ENCODE measurements at regions not wholly inside any gene's neighbourhood (a gene's known extent, or its start where the extent isn't known, plus 50 kb on each side); places are given as distances from the start of the nearest gene placed in this dataset.

- ATAC-seq (no peak), DNase-seq (ENCODE audit: low read depth in 1 of 2, low spot score in 1 of 2) (no peak), FAIRE-seq (no peak)
- CTCF ChIA-PET: no interaction called here
- Histone ChIP-seq H3K9me3 (no peaks in the 10 kb centered on the region), H3K4me3 (no peak overlapping the region), H3K4me2 (no peak overlapping the region), H3K27ac (no peak overlapping the region), H3K4me1 (no peaks in the 10 kb centered on the region)
- TF ChIP-seq TFCP2L1 (CRISPR knock-in tag; IDR thresholded peaks at IDR 0.05) (no peak), FOSL2 (IDR thresholded peaks at IDR 0.05) (no peak), FOSL2 (CRISPR knock-in tag; IDR thresholded peaks at IDR 0.05) (no peak)
- POLR2A ChIA-PET: no interaction called here
- WGBS (ENCODE audit: missing lambda C conversion rate): 8% methylated on average over 3 of the region's 3 CpGs
These were observed 443.9 kb downstream of the BUD13 start for GRCh38 chr11:116328851-116329250.

DNA sequence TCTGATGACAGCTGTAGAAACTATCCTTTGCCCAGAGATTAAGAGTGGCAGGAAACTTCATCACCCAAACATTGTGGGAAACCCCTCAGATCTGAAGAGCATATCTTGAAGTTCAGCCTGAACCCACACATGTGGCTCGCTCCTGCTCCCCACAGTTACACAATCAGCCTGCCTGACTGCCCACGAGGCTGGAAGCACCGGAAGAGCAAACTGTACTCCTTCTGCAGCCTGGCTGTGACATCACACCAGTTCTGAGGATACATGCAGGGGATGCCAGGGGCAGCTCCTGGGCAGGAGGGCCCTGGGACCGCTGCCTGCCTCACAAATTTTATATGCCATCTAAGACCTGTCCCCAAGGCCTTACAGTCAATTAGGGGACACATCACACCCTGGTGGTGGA lies 444.4 kb downstream of the BUD13 start:
- DNase-seq (ENCODE audit: low read depth in 1 of 2, low spot score in 1 of 2): no peak
- no CpG with 5 or more reads among the region's 4 CpGs for WGBS (ENCODE audit: missing lambda C conversion rate)
- ChIA-PET POLR2A (no interaction called here), CTCF (no interaction called here)
- H3K27ac ChIP-seq: no peak overlapping the region
- no peak overlapping the region for H3K4me3 ChIP-seq
- no peak for TF ChIP-seq ZNF302 (CRISPR knock-in tag; IDR thresholded peaks at IDR 0.05)
- TF ChIP-seq, protein P1, sequence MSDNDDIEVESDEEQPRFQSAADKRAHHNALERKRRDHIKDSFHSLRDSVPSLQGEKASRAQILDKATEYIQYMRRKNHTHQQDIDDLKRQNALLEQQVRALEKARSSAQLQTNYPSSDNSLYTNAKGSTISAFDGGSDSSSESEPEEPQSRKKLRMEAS (IDR thresholded peaks at IDR 0.05): no peak
- no peak for TF ChIP-seq GATA3 (IDR thresholded peaks at IDR 0.05; ENCODE audit: borderline replicate concordance)
- no peak for TF ChIP-seq EP300 (IDR thresholded peaks at IDR 0.05)
- no peak for TF ChIP-seq CHD2 (IDR thresholded peaks at IDR 0.05; ENCODE audit: low read length, partially characterized antibody)
- TF ChIP-seq HOXA7 (CRISPR knock-in tag; IDR thresholded peaks at IDR 0.05): no peak
- no peak for TF ChIP-seq ZFP36 (IDR thresholded peaks at IDR 0.05; ENCODE audit: borderline replicate concordance, partially characterized antibody)
- TF ChIP-seq ZC3H11A (IDR thresholded peaks at IDR 0.05): no peak
- H3K9me3 ChIP-seq: no peaks in the 10 kb centered on the region
- no peak overlapping the region for H3K4me2 ChIP-seq
- no peaks in the 10 kb centered on the region for H3K4me1 ChIP-seq
- no peak for FAIRE-seq
- no peak for ATAC-seq

GRCh38 chr11:116326146-116326545 lies 446.6 kb downstream of the BUD13 start:
- TF ChIP-seq CBX2 (IDR thresholded peaks at IDR 0.05; ENCODE audit: borderline replicate concordance, low read depth) (no peak), ESRRA (IDR thresholded peaks at IDR 0.05; ENCODE audit: borderline replicate concordance, low read length) (no peak), POLR2AphosphoS2 (conservative IDR thresholded peaks at IDR 0.05; ENCODE audit: low read length) (no peak), TFCP2L1 (CRISPR knock-in tag; IDR thresholded peaks at IDR 0.05) (no peak), EHF (CRISPR knock-in tag; IDR thresholded peaks at IDR 0.05) (no peak), CHD2 (IDR thresholded peaks at IDR 0.05; ENCODE audit: low read length, partially characterized antibody) (no peak), HOXA7 (CRISPR knock-in tag; IDR thresholded peaks at IDR 0.05) (no peak), RFX5 (IDR thresholded peaks at IDR 0.05) (no peak), HOXB13 (CRISPR knock-in tag; IDR thresholded peaks at IDR 0.05; ENCODE audit: low read depth) (no peak), CBX8 (IDR thresholded peaks at IDR 0.05) (no peak), FOXS1 (CRISPR knock-in tag; IDR thresholded peaks at IDR 0.05) (no peak), MYC (IDR thresholded peaks at IDR 0.05; ENCODE audit: borderline replicate concordance, low read length) (no peak), JUNB (IDR thresholded peaks at IDR 0.05) (no peak), EHMT2 (IDR thresholded peaks at IDR 0.05; ENCODE audit: low read depth) (no peak), FOSL2 (IDR thresholded peaks at IDR 0.05) (no peak), FOSL2 (CRISPR knock-in tag; IDR thresholded peaks at IDR 0.05) (no peak)
- TF ChIP-seq, protein P2, sequence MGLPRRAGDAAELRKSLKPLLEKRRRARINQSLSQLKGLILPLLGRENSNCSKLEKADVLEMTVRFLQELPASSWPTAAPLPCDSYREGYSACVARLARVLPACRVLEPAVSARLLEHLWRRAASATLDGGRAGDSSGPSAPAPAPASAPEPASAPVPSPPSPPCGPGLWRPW (IDR thresholded peaks at IDR 0.05): no peak
- TF ChIP-seq, protein P3, sequence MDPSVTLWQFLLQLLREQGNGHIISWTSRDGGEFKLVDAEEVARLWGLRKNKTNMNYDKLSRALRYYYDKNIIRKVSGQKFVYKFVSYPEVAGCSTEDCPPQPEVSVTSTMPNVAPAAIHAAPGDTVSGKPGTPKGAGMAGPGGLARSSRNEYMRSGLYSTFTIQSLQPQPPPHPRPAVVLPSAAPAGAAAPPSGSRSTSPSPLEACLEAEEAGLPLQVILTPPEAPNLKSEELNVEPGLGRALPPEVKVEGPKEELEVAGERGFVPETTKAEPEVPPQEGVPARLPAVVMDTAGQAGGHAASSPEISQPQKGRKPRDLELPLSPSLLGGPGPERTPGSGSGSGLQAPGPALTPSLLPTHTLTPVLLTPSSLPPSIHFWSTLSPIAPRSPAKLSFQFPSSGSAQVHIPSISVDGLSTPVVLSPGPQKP (IDR thresholded peaks at IDR 0.05; ENCODE audit: low read depth, low read length): no peak
- TF ChIP-seq, protein P4, sequence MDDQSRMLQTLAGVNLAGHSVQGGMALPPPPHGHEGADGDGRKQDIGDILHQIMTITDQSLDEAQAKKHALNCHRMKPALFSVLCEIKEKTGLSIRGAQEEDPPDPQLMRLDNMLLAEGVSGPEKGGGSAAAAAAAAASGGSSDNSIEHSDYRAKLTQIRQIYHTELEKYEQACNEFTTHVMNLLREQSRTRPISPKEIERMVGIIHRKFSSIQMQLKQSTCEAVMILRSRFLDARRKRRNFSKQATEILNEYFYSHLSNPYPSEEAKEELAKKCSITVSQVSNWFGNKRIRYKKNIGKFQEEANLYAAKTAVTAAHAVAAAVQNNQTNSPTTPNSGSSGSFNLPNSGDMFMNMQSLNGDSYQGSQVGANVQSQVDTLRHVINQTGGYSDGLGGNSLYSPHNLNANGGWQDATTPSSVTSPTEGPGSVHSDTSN (IDR thresholded peaks at IDR 0.05): no peak
- TF ChIP-seq, protein P5, sequence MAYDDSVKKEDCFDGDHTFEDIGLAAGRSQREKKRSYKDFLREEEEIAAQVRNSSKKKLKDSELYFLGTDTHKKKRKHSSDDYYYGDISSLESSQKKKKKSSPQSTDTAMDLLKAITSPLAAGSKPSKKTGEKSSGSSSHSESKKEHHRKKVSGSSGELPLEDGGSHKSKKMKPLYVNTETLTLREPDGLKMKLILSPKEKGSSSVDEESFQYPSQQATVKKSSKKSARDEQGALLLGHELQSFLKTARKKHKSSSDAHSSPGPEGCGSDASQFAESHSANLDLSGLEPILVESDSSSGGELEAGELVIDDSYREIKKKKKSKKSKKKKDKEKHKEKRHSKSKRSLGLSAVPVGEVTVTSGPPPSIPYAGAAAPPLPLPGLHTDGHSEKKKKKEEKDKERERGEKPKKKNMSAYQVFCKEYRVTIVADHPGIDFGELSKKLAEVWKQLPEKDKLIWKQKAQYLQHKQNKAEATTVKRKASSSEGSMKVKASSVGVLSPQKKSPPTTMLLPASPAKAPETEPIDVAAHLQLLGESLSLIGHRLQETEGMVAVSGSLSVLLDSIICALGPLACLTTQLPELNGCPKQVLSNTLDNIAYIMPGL (CRISPR knock-in tag; IDR thresholded peaks at IDR 0.05; ENCODE audit: borderline replicate concordance): no peak
- CTCF ChIA-PET: interaction anchor here (0.6 kb wide), 1 partner anchor 32 kb away, joined by 3 read pairs; no protein-coding TSS in a partner anchor
- no peak overlapping the region for H3K27ac ChIP-seq
- no peaks in the 10 kb centered on the region for H3K4me1 ChIP-seq
- H3K9me3 ChIP-seq: no peaks in the 10 kb centered on the region
- DNase-seq (ENCODE audit: low read depth in 1 of 2, low spot score in 1 of 2): no peak
- WGBS (ENCODE audit: missing lambda C conversion rate): 0% methylated on average over 1 of the region's 2 CpGs
- no peak for ATAC-seq
- H3K4me2 ChIP-seq: no peak overlapping the region
- no peak overlapping the region for H3K4me3 ChIP-seq
- POLR2A ChIA-PET: no interaction called here
- FAIRE-seq: no peak
